Posterior vena cava (tissue), 2 donors: ENCODE measurements at regions not wholly inside any gene's neighbourhood (a gene's known extent, or its start where the extent isn't known, plus 50 kb on each side); places are given as distances from the start of the nearest gene placed in this dataset.
"Not testable (repeated sequence)": the region's sequence is repeated elsewhere in the genome, so short reads cannot be mapped to it uniquely, and the experiment has no call there.

Source experiments
- DNase-seq: peaks from one replicate; pipeline ENCODE4 v3.0.0-alpha.2; 2020; ENCODE audit warnings: low spot score
- intact Hi-C, 2 donors: fragments of 100-400 bp; cut with DNase I; formaldehyde crosslinking; loops; one replicate each; pipeline versions ENCODE4 v1.14.1 to v1.14.2; 2022 to 2023
- donor health status: DM: yes; HTN: yes; CAD: no.
- donor health status: DM: yes; HTN: yes; CAD: no.

DNA sequence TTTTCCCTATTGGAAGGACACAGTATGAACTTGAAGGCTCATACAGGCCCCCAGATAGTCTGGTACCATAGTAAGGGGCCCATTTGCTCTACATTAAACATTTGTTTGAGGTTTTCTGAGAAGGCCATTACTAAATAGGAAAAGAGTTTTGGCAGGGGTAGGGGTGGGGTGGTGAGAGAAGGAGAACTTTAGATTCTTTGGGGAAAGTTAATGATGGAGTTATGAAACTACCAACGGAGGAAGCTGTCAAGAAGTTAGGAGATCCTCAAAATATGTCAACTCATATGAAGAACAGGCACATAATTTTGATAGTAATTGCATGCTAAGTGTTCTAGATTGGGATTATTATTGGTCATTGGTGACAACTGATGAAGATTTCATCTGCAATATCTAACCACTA is 114.7 kb downstream of the TAF11L14 start:
- intact Hi-C loops: no loop called here
- DNase-seq: no peak

DNA sequence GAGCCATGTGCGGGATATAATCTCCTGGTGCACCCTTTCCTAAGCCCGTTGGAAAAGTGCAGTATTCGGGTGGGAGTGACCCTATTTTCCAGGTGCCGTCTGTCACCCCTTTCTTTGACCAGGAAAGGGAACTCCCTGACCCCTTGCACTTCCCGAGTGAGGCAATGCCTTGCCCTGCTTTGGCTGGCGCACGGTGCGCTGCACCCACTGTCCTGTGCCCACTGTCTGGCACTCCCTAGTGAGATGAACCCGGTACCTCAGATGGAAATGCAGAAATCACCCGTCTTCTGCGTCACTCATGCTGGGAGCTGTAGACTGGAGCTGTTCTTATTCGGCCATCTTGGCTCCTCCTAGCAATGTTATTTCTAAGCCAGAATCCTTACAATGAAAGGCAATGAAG is 121.1 kb downstream of the TAF11L14 start:
- intact Hi-C loops, DNase-seq: not testable (repeated sequence)

DNA sequence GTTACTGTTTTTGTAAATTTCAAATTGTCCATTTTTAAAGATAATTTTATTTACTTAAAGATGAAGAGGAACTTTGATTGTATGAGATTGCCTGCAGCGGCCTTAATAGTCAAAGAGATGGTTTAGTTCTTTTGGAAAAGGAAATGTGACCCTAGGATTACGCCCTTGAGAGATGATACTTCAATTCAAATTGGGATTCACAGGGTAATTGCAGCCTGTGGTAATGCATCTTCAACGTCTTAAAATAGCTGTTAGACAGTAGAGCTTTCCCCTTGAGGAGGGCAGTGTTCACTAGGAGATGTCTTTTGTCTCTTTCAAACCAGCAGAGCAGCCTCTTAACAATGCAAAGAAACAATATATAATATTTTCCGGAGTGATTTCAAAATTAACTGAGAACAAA is 127.1 kb downstream of the TAF11L14 start:
- DNase-seq: no peak
- intact Hi-C loops: no loop called here

DNA sequence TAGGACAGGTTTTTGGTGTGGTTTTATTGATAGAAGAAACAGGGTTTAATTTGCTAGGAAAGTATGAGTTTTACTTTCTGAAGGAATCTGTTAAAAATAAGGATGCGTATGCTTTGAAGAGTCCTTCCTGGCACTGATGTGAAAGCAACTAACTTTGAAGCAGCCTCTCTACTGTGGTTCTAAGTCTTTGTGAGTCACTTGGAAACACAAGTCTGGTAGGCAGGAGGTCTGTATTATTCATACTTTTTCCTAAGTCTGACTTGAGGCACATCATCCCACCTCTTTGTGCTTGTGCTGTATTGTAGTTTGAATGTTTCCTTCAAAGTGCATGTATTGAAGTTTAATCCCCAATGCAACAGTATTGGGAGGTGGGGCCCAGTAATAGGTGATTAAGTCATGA is 129.0 kb downstream of the TAF11L14 start:
- intact Hi-C loops: no loop called here
- no peak for DNase-seq

DNA sequence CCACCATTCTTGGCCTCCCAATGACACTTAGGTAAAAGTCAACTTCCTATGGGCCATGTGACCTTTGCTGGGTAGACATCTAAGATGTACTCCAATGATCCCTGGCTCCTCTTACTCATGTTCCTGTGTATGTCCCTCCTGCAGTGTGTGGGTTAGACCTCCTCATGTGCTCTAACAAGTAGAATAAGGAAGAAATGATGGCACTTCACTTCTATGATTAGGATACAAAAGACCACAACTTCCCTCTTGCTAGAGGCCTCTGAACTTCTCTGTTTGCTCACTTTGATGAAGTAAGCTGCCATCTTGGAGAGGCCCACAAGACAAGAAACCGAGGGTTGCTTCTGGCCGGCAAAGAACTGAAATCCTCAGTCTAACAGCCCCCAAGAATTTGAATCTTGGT is 131.8 kb downstream of the TAF11L14 start:
- intact Hi-C loops: no loop called here
- DNase-seq: no peak

DNA sequence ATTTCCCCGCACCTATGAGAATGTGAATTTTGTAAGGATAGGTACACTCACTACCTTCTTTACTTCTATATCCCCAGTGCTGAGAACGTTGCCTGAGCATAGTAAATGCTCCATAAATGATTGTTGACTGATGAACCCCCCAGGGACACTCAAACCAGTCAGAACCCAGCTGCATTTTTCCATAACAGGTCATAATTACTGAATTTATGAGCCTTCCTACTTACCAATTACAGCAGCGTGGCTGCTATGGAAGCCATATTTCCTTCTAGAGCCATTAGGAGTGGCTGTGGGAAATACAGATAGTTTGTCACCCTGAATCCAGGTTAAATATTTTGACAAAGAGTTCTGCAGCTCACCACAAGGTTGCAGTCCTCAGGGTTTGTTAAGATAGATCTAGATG is 135.0 kb downstream of the TAF11L14 start:
- intact Hi-C loops: no loop called here
- DNase-seq: no peak

DNA sequence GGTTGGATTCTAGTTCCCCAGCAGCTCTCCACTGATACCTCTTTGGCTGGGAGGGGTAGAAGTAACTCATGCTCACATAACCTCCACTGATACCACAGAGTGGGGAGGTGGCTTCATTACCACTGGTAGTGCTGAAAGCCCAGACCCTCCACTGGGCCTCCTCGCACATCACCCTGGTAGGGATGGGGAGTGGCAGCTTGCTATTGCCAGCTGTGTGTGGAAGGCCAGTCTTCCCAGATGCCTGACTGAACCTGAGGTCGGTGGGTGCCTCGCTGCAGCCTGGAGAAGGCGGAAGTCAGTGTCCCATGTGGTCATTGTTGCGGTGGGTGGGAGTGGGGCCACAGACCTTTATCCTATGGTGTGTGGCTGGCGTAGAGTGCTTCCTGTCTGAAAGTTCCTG is 138.0 kb downstream of the TAF11L14 start:
- intact Hi-C loops: no loop called here
- peak; percentile 29 for DNase-seq

DNA sequence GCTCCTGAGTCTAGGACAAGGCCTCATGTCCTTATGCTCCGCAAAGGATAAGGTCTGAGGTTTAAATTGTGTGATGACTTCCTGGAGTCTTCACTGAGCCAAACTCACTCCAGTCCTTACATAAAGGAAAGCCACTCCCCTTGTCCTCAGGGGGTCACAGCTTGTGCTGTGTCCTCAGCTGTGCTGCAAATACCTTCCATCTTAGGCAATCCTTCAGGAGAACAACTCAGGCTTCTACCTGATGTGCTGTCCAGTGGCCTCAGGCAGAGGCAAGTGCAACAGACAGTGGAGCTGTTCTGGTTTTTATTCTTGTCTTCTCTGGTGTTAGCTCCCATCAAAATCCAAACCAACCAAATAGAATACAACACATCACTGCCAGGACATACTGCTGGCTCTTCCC is 151.5 kb downstream of the TAF11L14 start:
- intact Hi-C loops: no loop called here
- DNase-seq: no peak

DNA sequence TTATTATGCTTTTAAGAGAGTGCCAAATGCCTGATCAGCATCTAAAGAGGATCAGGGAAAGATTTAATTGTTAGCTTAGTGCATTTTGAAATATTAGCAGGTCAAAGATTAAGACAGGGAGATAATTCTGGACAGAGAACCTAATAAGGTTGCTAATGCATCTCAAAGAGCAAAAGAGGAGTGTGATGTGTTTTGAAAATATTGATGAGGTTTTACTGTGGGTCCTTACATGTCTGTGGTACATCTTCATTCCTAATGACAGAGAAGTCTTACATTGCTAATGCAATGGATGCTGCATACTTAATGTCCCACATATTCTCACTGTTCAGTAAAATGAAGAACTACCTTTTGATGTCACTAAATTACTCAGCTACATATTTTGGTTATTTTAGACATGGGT is 154.1 kb downstream of the TAF11L14 start:
- intact Hi-C loops: no loop called here
- no peak for DNase-seq

DNA sequence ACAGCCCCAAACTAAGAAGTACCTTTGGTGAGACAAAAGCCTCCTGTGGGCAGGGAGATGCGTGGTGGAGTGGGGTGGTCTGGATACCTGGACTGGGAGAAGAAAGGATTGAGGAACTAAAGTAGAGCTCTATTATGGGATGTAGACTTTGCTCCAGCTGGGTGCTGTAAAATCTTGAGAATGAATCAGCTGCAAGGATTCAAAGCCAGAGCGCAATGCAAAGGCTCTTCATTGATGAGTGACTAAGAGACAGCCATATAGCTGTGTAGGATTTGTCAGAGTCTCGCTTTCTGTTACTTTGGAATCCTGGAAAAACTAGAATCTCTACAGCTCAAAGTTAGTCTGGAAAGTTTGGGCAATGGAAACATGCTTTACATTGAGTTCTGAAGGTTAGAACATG is 159.9 kb downstream of the TAF11L14 start:
- intact Hi-C loops: no loop called here
- DNase-seq: no peak

DNA sequence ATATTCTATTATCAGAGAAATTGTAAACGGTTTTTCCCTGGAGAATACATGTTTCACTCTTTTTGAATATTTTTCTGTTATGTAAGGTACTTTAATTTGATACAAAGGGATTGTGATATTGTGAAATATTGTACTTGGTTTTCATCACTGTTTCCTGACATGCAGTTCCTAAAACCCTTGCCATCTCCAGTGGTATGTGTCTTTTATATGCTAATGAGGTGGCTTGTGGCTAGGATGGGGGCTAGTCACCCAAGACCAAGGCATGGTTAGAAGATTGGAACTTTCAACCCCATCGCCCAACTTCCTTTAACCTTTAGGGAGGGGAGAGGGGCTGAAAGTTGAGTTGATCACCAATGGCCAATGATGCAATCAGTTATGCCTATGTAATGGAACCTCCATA is 160.6 kb downstream of the TAF11L14 start:
- intact Hi-C loops: no loop called here
- DNase-seq: no peak

DNA sequence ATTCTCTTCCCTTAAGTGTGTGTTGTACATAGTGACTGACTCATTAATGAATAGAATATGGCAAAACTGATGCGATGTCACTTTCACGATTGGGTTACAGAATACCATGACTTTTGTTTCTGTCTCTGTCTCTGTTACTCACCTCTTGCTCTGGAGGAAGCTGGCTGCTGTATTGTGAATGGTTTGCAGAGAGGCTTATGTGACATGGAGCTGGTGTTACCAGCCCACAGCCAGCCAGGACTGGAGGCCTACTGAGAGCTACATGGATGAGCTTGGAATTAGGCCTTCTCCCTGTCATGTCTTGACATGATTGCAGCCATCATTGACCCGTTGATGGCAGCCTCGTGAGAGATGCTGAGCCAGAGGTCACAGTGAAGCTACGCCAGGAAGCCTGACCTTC is 161.9 kb downstream of the TAF11L14 start:
- DNase-seq: no peak
- intact Hi-C loops: no loop called here

DNA sequence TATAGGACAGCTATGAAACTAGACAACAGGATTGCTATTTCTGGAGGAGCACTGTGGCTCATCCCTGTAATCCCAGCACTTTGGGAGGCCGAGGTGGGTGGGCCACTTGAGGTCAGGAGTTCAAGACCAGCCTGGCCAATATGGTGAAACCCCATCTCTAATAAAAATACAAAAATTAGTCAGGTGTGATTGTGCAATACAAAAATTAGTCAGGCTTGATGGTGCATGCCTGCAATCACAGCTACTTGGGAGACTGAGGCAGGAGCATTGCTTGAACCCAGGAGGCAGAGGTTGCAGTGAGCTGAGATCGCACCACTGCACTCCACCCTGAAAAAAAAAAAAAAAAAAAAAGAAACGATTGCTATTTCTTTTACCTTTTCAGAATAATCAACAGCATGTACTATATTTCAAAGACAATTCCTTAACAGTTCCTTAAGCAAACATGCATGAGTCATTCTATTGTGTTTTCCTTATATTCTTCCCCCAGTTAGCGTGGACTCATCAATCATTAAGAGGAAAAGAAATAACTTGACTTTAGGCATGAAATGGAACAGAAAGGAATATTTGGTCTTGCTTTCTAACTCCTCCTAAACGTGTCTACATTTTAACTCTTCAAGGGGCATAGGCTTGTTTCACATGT is 162.6 kb downstream of the TAF11L14 start:
- intact Hi-C loops: no loop called here
- no peak for DNase-seq

DNA sequence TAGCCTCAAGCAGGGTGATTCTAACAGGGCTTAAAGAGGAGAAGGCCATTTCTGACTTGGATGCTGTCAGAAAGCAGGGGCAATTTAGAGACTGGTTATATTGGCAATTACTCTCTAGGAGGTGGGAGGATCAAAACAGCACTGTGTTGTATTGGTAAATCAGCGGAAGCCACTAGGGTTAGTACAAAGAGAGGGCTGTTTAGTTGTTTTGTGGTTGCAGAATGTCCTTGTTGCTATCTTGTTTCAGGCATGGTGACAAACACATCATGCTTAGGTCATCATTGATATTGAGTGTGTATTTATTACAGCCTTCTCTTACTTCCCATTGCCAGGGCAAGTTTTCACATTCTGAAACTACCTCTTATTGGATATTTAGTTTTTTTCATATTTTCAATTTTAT is 165.3 kb downstream of the TAF11L14 start:
- DNase-seq: no peak
- intact Hi-C loops: no loop called here

DNA sequence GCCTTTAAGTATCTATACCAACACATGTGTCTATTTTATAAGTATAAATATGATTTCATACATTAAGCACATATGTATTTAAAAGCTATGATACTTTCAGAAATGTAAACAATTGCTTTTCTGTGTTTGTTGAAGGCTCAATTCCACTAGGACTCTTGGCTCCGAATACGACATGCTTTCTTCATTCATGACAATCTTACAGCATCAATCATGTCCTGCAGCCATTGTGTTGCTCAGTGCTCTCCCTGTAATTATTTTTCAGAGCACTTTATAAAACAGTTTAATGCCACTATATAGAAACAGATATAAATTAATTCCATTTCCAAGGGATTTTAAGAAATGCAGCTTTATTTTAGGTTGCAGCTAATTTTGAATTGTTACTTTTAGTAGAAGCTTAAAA is 167.3 kb downstream of the TAF11L14 start:
- no peak for DNase-seq
- intact Hi-C loops: no loop called here

DNA sequence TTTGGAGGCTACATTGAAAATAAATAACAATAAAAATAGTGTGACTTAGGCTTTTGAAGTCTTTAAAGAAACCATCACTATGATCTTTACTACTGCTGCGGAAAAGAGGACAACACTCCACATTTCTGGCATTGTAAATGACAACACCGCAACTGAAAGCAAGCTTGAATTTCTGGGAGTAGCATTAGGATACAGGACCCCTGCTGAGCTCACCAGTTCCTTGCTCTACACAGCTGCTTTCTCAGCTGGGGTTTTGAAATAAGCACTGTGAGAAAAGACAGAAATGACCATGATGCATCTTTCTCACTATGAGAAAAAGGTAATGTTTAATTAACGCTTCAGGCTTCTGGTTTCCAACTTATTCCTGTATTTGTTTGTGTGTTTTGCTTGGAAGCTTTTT is 168.0 kb downstream of the TAF11L14 start:
- no peak for DNase-seq
- intact Hi-C loops: no loop called here

DNA sequence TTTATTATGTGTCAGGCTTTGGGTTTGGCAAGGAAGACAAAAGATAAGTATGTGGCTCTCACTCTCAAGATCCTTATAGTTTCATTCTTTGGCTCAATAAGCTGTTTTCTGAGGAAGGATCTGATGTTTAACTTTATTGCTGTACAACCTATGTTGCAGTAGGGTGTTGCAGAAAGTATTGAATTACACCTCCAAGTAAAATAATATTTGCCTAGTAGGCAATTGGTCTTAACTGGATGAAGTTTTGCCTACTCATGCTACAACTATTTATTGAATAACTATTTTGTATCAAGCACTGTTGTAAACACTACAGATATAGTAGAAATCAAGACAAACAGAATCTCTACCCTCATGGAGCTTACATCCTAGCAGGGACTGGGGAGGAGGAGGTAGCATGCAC is 169.7 kb downstream of the TAF11L14 start:
- no peak for DNase-seq
- intact Hi-C loops: no loop called here

DNA sequence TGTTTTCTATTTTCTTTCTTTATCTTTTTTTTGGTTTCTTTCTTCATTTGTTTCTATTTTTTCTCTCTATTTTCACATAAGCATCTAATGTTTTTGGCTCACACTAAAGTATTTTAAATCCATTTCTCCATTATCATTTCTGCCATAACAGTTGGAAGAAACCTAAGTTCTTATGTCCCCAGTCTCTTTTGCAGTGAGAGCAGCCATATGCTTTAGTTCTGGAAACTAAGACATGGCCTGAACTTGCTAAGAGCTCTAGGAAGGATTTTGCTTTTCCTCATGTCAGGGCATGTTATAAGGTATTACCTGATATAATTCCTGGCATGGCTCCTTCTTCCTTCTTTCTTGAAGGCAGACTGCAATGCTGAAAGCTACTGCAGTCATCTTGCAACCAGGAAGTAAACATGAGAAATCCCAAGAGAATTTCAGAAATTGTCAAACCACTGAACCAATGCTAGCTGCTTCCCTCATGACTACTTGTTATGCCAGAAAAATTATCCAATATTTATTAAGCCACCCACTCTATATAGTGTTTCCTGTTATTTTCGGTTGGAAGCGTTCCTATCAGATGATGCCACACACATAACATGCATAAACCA is 171.1 kb downstream of the TAF11L14 start:
- DNase-seq: no peak
- intact Hi-C loops: no loop called here

DNA sequence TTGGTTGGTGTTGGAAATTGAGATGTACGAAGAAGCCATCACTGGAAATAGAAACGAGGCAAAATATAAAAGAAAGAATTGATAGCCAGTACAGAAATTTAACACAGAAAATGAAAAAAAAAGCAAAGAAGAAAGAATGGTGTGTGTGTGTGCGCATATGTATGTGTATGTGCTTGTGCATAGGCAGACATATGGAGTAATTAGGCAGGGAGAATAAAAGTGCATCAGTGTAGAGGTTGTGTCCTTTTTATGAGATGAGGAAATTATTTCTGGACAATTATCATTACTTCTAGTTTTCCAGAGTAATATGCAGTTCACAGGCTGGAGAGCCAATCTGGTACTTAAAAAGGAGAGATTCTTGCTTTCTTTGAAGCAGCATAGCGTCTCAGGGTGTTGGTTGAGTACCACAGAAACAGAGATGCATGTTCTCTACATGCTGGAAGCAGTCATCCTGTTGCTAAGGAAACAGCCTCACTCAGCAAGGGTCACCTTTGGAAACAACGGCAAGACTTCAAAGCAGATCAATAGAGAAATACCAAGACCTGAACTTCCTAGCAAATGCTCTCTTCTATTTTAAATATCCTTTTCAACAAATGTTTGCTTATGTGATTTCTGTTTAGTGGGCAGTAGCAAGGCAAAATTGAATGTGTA is 172.7 kb downstream of the TAF11L14 start:
- DNase-seq: no peak
- intact Hi-C loops: loop anchor here in 1 of 2 donors (1.0 kb wide), 1 partner anchor 20 kb away; no protein-coding TSS in a partner anchor

DNA sequence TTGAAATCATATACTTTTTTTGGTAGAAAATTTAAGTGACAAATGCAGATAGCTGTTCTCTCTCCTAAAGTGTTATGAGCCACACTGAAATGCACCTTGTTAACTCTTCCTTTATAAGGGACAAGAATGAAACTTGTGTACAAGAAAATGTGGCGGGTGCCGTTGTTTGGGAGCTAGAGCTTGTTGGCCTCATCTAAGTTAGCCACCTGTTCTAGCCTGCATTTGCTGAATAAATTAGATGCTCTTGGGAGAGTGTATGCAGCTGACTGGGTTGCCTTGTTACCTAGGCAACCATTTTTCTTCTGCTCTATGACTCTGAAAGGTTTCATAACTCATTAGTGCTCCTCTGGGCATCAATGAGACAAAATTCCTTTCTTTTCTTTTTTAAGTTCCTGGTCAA is 174.3 kb downstream of the TAF11L14 start:
- intact Hi-C loops: no loop called here
- DNase-seq: no peak

DNA sequence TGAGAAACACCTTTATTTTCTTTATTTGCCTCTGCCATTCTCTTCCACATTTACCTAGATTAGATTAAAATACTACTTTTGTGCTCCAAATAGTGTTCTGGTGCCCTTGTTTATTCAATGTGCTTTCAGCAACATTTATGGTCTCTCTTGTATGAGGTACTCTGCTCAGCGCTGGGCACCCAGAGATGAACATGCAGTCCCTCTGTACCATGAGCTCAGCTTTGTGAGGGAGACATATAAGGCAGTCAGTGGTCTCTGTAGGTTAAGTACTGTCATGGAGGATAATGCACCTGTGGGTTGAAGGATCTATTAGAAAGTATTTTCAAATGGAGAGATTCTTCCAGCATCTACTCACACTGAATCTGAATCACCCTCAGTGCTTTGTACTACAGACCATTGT is 176.5 kb downstream of the TAF11L14 start:
- DNase-seq: no peak
- intact Hi-C loops: no loop called here
